Heart left ventricle (tissue), 16 donors: ENCODE measurements at regions not wholly inside any gene's neighbourhood (a gene's known extent, or its start where the extent isn't known, plus 50 kb on each side); places are given as distances from the start of the nearest gene placed in this dataset.
A peak's percentile ranks its signal among the peaks of the same experiment; 100 is the strongest.

Experiments used
- ATAC-seq, 4 donors: fragments of 200-7000 bp; cut with Tn5 transposase; one replicate each; pipeline ENCODE4 v1.9.1; 2020 to 2022; ENCODE audit warnings: moderate library complexity in 4 of 4, mild to moderate bottlenecking in 3 of 4, moderate number of reproducible peaks in 1 of 4
- DNase-seq, 5 donors: peaks; one replicate each; pipeline ENCODE4 v3.0.0-alpha.2; 2020
- H3K27ac ChIP-seq, 12 donors: fragments of 200-600 bp; sonication (generic) in 4 of 12; one replicate each; pipeline versions ENCODE4 v1.5.0 to v1.8.0; 2016 to 2022; ENCODE audit warnings: mild to moderate bottlenecking in 2 of 12
- H3K27me3 ChIP-seq, 9 donors: fragments of 200-600 bp; sonication (generic) in 2 of 9; one replicate each; pipeline versions ENCODE4 v1.5.1 to v1.8.0; 2016 to 2022; ENCODE audit warnings: mild to moderate bottlenecking in 3 of 9
- H3K36me3 ChIP-seq, 9 donors: fragments of 200-600 bp; sonication (generic) in 2 of 9; one replicate each; pipeline versions ENCODE4 v1.5.0 to v1.8.0; 2018 to 2022; ENCODE audit warnings: mild to moderate bottlenecking in 2 of 9
- H3K4me1 ChIP-seq, 12 donors: fragments of 200-600 bp; sonication (generic) in 4 of 12; one replicate each; pipeline versions ENCODE4 v1.5.0 to v1.8.0; 2016 to 2022; ENCODE audit warnings: mild to moderate bottlenecking in 3 of 12
- H3K4me3 ChIP-seq, 12 donors: fragments of 200-600 bp; sonication (generic) in 4 of 12; one replicate each; pipeline versions ENCODE4 v1.5.0 to v1.8.0; 2017 to 2022; ENCODE audit warnings: mild to moderate bottlenecking in 9 of 12, moderate library complexity in 4 of 12
- H3K9me3 ChIP-seq, 12 donors: fragments of 200-600 bp; sonication (generic) in 4 of 12; one replicate each; pipeline versions ENCODE4 v1.5.0 to v1.8.0; 2016 to 2022; ENCODE audit warnings: mild to moderate bottlenecking in 1 of 12
- CTCF ChIP-seq, 12 donors: fragments of 200-600 bp; sonication (generic) in 4 of 12; IDR thresholded peaks; one replicate each; pipeline versions ENCODE4 v1.5.0 to v1.8.0; 2018 to 2022; ENCODE audit warnings: antibody characterized with exemption in 12 of 12, mild to moderate bottlenecking in 5 of 12
- POLR2A ChIP-seq, 2 donors: fragments of 450-650 bp; IDR thresholded peaks; one replicate each; pipeline ENCODE4 v1.6.1; 2017; ENCODE audit warnings: antibody characterized with exemption in 2 of 2, mild to moderate bottlenecking in 2 of 2, moderate library complexity in 2 of 2
- WGBS, 4 donors: extraction: QIAGEN DNeasy Blood & Tissue Kit in 2 of 4; methylation state at CpG; one replicate each; pipeline versions ENCODE4 v1.1.5 to v1.1.7; 2013 to 2018; 5-methylcytosine and 5-hydroxymethylcytosine counted together
- intact Hi-C, 10 donors: fragments of 100-400 bp; cut with DNase I; formaldehyde crosslinking; loops; one replicate each; pipeline versions ENCODE4 v1.11.1 to v1.14.2; 2022
- donor health status: ischemic (EF 13 %, LVEDD 7.1; RV severe dilation, severe dysfunction).
- donor health status: healthy with polysubstance abuse.
- donor health status: DM: no; HTN: yes; CAD: no.
- donor health status: DM: no; HTN: no; CAD: no.
- donor health status: ischemic (EF 25% LVEDD 6.9; RV normal size, moderate dysfunction).
- donor health status: ischemic (EF 25% LVEDD 5.7; RV mildly dilated, moderate dysfunction).
- donor health status: healthy.
- donor health status: DM: yes; HTN: yes; CAD: no.
- donor health status: ischemic (EF 35%, LVEDD 5.7; RV mildly dilated, moderate dysfunction).
- donor health status: nonischemic (EF 11% LVEDD 7.7; RV severe dilation, severe dysfunction).
- donor health status: DM: yes; HTN: yes; CAD: no.
- donor health status: PGD.
- donor health status: ischemic (EF 29% LVEDD 5.4; RV normal size, mild dysfunction).
- donor health status: nonischemic (EF 23%, LVEDD 6.1; RV moderate dilation, normal function).

GRCh38 chr4:62656006-62656405, 1455.9 kb downstream of the ADGRL3 start:
- ATAC-seq, result no peak
- Histone ChIP-seq H3K4me3 (no peak overlapping the region), H3K4me1 (peaks cover 0 to 8% (median 0%) of the 10 kb centered on the region in 12 donors), H3K36me3 (no peaks in the 10 kb centered on the region), H3K9me3 (no peaks in the 10 kb centered on the region), H3K27ac (no peak overlapping the region), H3K27me3 (no peaks in the 10 kb centered on the region)
- DNase-seq, result no peak
- intact Hi-C loops, result no loop called here
- no peak for TF ChIP-seq CTCF (IDR thresholded peaks at IDR 0.05)
- WGBS, 4 donors, result 64 to 93% (median 91%) methylated on average over 1 of the region's 1 CpG

- TF ChIP-seq POLR2A (IDR thresholded peaks at IDR 0.05), result no peak
- peak in 9 of 12 donors; percentile 8 to 52 (median 28) for TF ChIP-seq CTCF (IDR thresholded peaks at IDR 0.05)
- no peaks in the 10 kb centered on the region for H3K9me3 ChIP-seq
These were observed 1444.2 kb downstream of the ADGRL3 start for GRCh38 chr4:62644372-62644771.

DNA sequence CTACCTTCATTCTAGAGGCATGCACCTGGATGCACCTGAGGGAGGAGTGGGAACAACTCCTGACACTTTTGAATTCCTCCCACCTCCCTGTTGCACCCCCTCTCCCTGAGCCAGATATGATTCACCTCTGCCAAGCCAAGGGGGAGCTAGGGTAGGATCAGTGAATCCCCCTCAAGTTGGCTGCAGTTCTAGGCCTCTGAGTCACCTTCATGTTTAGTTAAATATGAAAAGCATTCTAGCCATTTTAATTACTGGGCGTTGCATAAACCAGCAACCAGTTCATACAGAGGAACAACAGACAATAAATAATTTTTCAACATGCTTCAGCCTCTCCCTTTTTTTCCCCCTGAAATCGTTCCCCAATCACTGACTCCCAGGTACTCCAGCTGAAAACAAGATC, 1440.2 kb downstream of the ADGRL3 start:
- TF ChIP-seq POLR2A (IDR thresholded peaks at IDR 0.05) (no peak), CTCF (IDR thresholded peaks at IDR 0.05) (no peak)
- WGBS, 4 donors, result 29 to 46% (median 39%) methylated on average over 2 of the region's 2 CpGs
- no peaks in the 10 kb centered on the region for H3K4me1 ChIP-seq
- no peaks in the 10 kb centered on the region for H3K9me3 ChIP-seq
- ATAC-seq (no peak), DNase-seq (no peak)
- H3K36me3 ChIP-seq, result no peaks in the 10 kb centered on the region
- H3K27me3 ChIP-seq, result no peaks in the 10 kb centered on the region
- no peak overlapping the region for H3K4me3 ChIP-seq
- intact Hi-C loops, result no loop called here
- no peak overlapping the region for H3K27ac ChIP-seq

More at GRCh38 chr4:62644372-62644771, 1444.2 kb downstream of the ADGRL3 start:
- ATAC-seq, result peak in 3 of 4 donors; percentile 34 to 70 (median 55)
- Histone ChIP-seq H3K4me1 (no peaks in the 10 kb centered on the region), H3K27me3 (no peaks in the 10 kb centered on the region), H3K4me3 (no peak overlapping the region), H3K27ac (no peak overlapping the region), H3K36me3 (no peaks in the 10 kb centered on the region)
- intact Hi-C loops, result no loop called here
- WGBS, 4 donors, result 14 to 32% (median 28%) methylated on average over 3 of the region's 3 CpGs
- DNase-seq, result peak in 1 of 5 donors; percentile 17

- Histone ChIP-seq H3K4me1 (no peaks in the 10 kb centered on the region), H3K27me3 (no peaks in the 10 kb centered on the region), H3K36me3 (no peaks in the 10 kb centered on the region), H3K9me3 (peaks cover 0 to 12% (median 0%) of the 10 kb centered on the region in 12 donors), H3K4me3 (no peak overlapping the region), H3K27ac (no peak overlapping the region)
- intact Hi-C loops, result no loop called here
- no peak for TF ChIP-seq POLR2A (IDR thresholded peaks at IDR 0.05)
- TF ChIP-seq CTCF (IDR thresholded peaks at IDR 0.05), result no peak
- no peak for ATAC-seq
- DNase-seq, result no peak
- 82 to 85% (median 84%) methylated on average over 2 of the region's 2 CpGs for WGBS, 4 donors
These were observed 1427.5 kb downstream of the ADGRL3 start for GRCh38 chr4:62627671-62628070.
